IPS-15b (cell line): ENCODE measurements at regions not wholly inside any gene's neighbourhood (a gene's known extent, or its start where the extent isn't known, plus 50 kb on each side); places are given as distances from the start of the nearest gene placed in this dataset.

Experiments used
- H3K27me3 ChIP-seq: one replicate; pipeline ENCODE4 v1.6.1; 2013; ENCODE audit warnings: low read length; ENCODE audit not compliant: control insufficient read depth, insufficient read depth
- H3K36me3 ChIP-seq: one replicate; pipeline ENCODE4 v1.6.1; 2013; ENCODE audit warnings: low read length; ENCODE audit not compliant: control insufficient read depth, insufficient read depth
- H3K4me1 ChIP-seq: one replicate; pipeline ENCODE4 v1.6.1; 2013; ENCODE audit warnings: mild to moderate bottlenecking, low read length; ENCODE audit not compliant: control insufficient read depth, insufficient read depth
- H3K4me3 ChIP-seq: one replicate; pipeline ENCODE4 v1.5.1; 2013; ENCODE audit warnings: low read depth, low read length
- H3K9ac ChIP-seq: one replicate; pipeline ENCODE4 v1.6.1; 2013; ENCODE audit warnings: low read depth, mild to moderate bottlenecking, low read length
- H3K9me3 ChIP-seq: one replicate; pipeline ENCODE4 v1.6.1; 2013; ENCODE audit warnings: mild to moderate bottlenecking, low read length; ENCODE audit not compliant: control insufficient read depth, insufficient read depth

DNA sequence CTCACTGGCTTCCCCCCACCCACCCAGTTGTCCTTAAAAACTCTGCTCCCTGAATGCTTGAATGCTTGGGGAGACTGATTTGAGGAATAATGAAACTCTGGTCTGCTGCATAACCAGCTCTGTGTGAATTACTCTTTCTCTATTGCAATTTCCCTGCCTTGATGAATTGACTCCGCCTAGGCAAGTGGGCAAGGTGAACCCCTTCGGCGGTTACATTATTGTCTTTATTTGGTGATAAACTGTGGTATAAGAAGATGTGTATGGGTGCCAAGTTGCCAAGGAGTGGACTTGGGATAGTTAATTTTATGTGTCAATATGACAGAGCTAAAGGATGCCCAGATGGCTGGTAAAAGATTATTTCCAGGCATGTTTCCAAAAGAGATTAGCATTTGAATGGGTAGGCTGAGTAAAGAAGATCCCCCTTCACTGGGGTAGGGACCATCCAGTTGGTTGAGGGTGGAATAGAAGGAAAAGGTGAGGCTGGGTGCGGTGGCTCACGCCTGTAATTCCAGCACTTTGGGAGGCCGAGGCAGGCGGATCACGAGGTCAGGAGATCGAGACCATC lies 98.5 kb upstream of the HAAO start:
- Histone ChIP-seq H3K27me3 (no peaks in the 10 kb centered on the region), H3K4me3 (no peak overlapping the region), H3K9me3 (no peaks in the 10 kb centered on the region), H3K36me3 (no peaks in the 10 kb centered on the region), H3K4me1 (no peaks in the 10 kb centered on the region), H3K9ac (no peak overlapping the region)

DNA sequence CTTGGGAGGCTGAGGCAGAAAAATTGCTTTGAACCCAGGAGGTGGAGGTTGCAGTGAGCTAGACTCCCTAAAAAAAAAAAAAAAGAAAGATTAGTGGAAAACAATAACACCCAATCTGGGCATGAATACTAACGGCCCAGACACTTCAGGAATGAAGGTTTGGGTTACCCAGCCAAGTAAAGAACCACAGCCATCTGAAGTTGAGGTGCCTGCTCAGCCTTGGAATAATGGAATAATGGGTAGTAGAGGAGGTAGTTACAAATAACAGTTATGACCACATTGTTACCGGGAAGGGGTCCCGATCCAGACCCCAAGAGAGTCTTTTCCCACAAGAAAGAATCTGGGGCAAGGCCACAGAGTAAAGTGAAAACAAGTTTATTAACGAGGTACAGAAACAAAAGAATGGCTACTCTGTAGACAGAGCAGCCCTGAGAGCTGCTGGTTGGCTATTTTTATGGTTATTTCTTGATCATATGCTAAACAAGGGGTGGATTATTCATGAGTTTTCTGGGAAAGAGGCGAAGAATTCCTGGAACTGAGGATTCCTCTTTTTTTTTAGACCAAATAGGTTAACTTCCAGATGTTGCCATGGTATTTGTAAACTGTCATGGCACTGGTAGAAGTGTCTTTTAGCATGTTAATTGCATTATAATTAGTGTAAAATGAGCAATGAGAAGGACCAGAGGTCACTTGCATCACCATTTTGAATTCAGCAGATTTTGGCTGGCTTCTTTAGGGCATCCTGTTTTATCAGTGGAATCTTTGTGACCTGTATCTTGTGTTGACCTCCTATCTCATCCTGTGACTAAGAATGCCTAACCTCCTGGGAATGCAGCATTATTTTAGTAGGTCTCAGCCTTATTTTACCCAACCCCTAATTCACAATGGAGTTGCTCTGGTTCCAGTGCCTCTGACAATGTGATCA lies 96.2 kb upstream of the HAAO start:
- Histone ChIP-seq H3K9ac (no peak overlapping the region), H3K4me1 (no peaks in the 10 kb centered on the region), H3K9me3 (no peaks in the 10 kb centered on the region), H3K27me3 (no peaks in the 10 kb centered on the region), H3K4me3 (no peak overlapping the region), H3K36me3 (no peaks in the 10 kb centered on the region)

DNA sequence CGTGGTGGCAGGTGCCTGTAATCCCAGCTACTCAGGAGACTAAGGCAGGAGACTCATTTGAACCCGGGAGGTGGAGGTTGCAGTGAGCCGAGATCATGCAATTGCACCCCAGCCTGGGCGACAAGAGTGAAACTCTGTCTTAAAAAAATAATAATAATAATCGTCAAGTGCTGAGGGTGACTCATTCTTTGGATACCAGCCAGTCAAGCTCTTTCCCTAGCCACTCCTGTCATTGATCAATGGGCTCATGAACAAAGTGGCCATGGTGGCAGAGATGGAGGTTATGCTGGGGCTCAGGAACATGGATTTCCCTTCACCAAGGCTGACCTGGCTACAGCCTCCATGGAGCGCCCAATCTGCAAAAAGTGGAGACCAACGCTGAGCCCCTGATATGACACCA lies 94.5 kb upstream of the HAAO start:
- H3K4me1 ChIP-seq = no peaks in the 10 kb centered on the region
- no peaks in the 10 kb centered on the region for H3K27me3 ChIP-seq
- H3K4me3 ChIP-seq = no peak overlapping the region
- H3K9ac ChIP-seq = no peak overlapping the region
- H3K9me3 ChIP-seq = no peaks in the 10 kb centered on the region
- H3K36me3 ChIP-seq = no peaks in the 10 kb centered on the region

DNA sequence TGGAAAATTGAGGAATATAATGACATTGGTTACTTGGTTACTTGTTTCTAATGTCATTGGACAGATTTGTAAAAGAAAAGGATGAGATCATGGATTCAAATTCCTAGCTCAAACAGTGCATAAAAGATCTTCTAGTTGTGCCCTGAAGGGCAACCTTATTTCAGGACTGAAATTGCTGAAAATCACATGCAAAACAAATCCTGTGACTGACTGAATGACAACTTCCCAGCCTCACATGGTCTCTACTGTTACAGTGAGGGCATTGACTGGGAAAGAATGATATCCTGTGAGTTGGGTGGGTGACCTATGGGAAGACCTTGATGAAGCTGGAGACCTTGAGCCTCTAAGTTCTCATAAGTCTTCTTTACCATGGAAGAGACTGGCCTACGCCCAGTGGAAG lies 90.4 kb upstream of the HAAO start:
- H3K36me3 ChIP-seq = no peaks in the 10 kb centered on the region
- no peaks in the 10 kb centered on the region for H3K9me3 ChIP-seq
- no peak overlapping the region for H3K9ac ChIP-seq
- H3K4me1 ChIP-seq = no peaks in the 10 kb centered on the region
- H3K4me3 ChIP-seq = no peak overlapping the region
- H3K27me3 ChIP-seq = no peaks in the 10 kb centered on the region

DNA sequence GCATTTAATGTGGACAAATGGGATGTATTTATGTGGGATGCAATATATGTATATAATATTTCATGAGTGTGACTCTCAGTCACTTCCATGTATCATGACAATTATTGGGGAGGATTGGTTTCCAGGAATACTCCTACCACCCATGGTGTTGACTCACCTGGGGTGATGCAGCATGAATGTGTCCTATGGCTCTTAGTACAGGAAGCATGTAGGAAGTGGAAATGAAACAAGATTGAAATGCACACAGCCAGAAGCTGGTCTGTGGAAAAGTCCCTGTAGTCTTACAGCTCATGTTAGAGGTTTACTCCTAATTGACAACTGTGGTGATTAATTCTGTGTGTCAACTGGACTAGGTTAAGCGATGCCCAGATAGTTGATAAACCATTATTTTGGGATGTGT lies 89.3 kb upstream of the HAAO start:
- Histone ChIP-seq H3K4me3 (no peak overlapping the region), H3K27me3 (no peaks in the 10 kb centered on the region), H3K9me3 (no peaks in the 10 kb centered on the region), H3K9ac (no peak overlapping the region), H3K36me3 (no peaks in the 10 kb centered on the region), H3K4me1 (no peaks in the 10 kb centered on the region)

DNA sequence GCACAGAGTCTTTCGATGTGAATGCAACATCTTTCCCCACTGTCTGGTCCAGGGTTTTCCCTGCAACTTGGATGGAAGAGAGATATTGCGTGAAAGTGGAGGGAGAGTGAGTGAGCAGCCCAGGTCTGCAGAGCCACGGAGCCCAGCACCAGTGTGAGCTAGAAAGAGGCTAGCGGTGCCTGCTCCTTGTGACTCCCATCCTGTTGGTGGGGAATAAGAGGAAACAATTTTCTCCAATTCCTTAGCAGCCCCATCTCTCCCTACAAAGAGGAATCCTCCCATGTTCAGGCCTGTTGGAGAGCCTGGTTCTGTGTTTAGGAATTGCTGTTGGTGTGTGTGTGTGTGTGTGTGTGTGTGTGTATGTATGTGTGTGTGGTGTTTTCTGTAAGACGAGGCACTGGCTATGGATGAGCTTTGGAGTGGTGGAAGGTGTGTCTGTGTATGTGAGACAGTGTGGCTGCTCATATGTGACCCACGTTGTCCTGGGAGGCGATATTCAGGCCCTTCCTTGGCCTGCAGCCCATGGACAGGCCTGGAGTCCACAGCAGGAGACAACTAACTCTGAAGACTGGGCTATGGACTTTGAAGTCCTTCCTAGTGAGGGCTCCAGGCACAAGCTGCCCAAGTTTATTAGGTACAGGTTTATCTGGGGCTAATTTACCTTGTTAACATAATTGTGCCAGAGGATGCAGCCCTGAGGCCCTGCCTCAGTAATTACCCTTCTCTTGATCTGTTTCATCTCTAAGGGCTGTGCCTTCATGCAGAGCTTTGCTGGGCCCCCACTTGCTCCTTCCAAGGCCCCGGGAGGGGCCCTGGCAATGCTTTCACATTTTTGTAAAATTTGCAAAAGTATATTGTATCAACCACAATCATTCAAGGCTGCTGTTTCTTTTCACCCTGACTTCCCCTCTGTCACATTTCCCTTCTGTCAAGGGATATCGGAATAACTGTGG lies 88.6 kb upstream of the HAAO start:
- Histone ChIP-seq H3K4me1 (no peaks in the 10 kb centered on the region), H3K27me3 (no peaks in the 10 kb centered on the region), H3K36me3 (no peaks in the 10 kb centered on the region), H3K9me3 (no peaks in the 10 kb centered on the region), H3K4me3 (no peak overlapping the region), H3K9ac (no peak overlapping the region)

DNA sequence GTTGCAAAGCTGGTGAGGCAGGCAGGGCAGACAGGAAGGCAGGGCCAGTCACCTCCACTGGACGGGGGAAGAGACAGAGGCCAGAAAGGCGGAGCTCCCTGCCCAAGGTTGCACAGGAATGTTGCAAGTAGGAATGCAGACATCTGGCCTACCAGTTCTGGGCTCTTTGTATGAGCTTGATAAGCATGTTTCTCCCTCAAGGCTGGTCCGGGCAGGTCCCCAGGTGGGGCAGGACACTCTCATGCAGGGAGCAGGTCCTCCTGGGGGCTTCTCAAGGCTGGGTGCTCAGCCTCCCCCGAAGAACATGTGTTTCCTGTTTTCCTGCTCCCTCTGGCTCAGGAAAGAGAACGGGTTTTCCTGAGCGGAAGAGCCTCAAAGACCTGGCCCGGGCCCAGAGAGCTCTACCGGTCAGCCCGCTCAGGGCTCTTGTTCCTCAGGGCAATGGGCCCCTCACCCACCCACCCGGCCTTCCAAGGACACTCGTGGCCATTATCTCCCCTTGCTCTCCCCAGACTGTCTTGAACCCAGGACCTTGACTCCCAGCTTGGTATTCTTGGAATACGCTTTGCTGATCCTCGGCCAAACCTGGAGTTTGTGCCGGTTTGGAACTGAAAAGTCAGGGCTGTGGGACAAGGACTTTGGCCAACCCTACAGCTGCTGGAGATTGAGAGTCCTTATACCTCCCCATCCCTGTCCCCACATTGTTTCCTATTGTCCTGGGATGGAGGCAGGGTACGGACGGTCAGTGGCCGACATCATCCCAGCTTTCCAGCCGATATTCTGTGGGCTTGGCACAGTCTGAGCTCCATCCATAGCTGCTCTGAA lies 87.7 kb upstream of the HAAO start:
- no peak overlapping the region for H3K4me3 ChIP-seq
- no peaks in the 10 kb centered on the region for H3K36me3 ChIP-seq
- H3K9ac ChIP-seq = no peak overlapping the region
- H3K4me1 ChIP-seq = no peaks in the 10 kb centered on the region
- H3K27me3 ChIP-seq = no peaks in the 10 kb centered on the region
- no peaks in the 10 kb centered on the region for H3K9me3 ChIP-seq

DNA sequence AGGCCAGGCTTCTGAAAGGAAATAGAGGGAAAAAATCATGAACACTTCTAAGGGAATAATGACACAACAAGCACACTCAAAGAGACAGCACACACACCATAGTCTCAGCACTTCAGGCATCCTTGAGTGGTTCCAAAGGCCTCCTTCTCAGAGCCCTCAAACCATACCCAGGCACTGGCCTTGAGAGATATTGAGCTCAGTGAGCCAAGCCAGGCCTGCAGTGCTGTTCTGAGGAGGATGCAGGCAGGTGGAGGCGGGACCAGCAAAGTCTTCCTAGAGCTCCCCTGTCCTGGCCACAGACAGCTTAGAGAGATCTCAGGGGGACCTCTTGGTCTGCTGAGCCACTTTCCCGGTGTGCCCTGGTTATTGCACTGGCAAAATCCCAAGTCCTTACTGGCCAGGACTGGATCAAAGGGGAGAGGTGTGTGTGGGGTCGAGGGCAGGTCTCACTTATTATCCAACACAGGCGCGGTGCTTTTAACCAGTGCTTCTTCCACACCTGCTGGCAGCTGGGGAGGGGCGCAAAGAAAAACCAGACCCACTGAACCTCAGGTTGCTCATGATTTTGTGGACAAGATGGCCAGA lies 86.8 kb upstream of the HAAO start:
- Histone ChIP-seq H3K36me3 (no peaks in the 10 kb centered on the region), H3K9ac (no peak overlapping the region), H3K9me3 (no peaks in the 10 kb centered on the region), H3K4me3 (no peak overlapping the region), H3K27me3 (no peaks in the 10 kb centered on the region), H3K4me1 (no peaks in the 10 kb centered on the region)

DNA sequence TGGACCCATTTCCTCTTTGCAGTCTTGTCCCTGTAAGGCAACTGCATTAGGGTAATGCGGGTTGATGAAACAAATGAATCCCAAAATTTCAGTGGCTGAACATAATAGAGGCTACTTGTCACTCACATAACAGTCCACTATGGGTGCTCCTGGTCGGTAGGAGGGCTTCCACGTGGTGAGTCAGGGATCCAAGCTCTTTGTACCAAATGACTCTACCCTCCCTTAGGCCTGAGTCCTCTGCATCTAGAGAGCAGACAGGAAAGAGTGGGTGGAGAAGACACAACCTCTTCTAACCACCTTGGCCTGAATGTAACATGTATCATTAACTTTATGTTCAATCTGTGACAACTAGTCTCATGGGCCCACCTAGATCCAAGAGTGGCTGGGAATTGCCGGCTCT lies 86.2 kb upstream of the HAAO start:
- Histone ChIP-seq H3K9me3 (no peaks in the 10 kb centered on the region), H3K4me1 (no peaks in the 10 kb centered on the region), H3K4me3 (no peak overlapping the region), H3K9ac (no peak overlapping the region), H3K36me3 (no peaks in the 10 kb centered on the region), H3K27me3 (no peaks in the 10 kb centered on the region)

DNA sequence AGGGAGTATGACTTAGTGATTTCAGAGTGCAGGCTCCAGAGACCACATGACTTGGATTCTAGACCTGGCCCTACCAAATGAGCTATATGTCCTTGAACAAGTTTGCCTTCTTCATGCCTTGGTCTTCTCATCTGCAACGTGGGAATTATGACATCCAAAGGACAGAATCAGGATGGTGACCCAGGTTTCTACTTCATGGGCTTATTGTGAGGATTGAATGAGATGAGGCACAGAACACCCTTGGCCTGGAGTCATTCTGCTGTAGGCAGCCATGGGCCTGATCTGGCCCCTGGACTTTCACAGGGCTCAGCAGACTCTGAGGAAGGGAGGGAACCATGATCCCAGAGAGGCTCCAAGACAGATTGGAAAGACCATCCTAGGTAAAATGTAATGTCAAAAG lies 85.6 kb upstream of the HAAO start:
- no peak overlapping the region for H3K9ac ChIP-seq
- no peaks in the 10 kb centered on the region for H3K9me3 ChIP-seq
- H3K27me3 ChIP-seq = no peaks in the 10 kb centered on the region
- H3K4me1 ChIP-seq = no peaks in the 10 kb centered on the region
- no peak overlapping the region for H3K4me3 ChIP-seq
- no peaks in the 10 kb centered on the region for H3K36me3 ChIP-seq

DNA sequence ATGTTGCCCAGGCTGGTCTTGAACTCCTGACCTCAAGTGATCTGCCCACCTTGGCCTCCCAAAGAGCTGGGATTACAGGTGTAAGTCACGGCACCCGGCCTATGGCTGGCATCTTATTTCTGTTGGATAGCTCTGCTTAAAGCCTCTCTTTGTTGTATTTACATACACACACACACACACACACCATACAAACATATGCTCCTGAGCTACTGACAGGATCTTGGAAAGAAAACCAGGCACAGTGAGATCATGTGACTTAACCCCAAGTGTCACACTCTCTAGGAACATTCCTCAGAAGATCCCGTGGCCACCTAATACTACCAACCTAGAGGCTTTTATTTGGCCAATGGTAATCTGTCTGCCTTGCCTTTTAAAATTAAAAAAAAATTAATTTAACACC lies 85.1 kb upstream of the HAAO start:
- Histone ChIP-seq H3K9ac (no peak overlapping the region), H3K27me3 (no peaks in the 10 kb centered on the region), H3K36me3 (no peaks in the 10 kb centered on the region), H3K4me3 (no peak overlapping the region), H3K9me3 (no peaks in the 10 kb centered on the region), H3K4me1 (no peaks in the 10 kb centered on the region)
